Skeletal muscle satellite cell (primary cell): ENCODE measurements at regions not wholly inside any gene's neighbourhood (a gene's known extent, or its start where the extent isn't known, plus 50 kb on each side); places are given as distances from the start of the nearest gene placed in this dataset.
"Not testable (repeated sequence)": the region's sequence is repeated elsewhere in the genome, so short reads cannot be mapped to it uniquely, and the experiment has no call there.

Experiments
- H3K27me3 ChIP-seq: 2 replicates; pipeline ENCODE4 v1.7.0; 2013; ENCODE audit warnings: low read length; ENCODE audit not compliant: control insufficient read depth, insufficient read depth
- H3K36me3 ChIP-seq: 2 replicates; pipeline ENCODE4 v1.7.0; 2013; ENCODE audit warnings: mild to moderate bottlenecking, control low read depth, low read length; ENCODE audit not compliant: insufficient read depth
- H3K4me1 ChIP-seq: 2 replicates; pipeline ENCODE4 v1.7.0; 2013; ENCODE audit warnings: low read length; ENCODE audit not compliant: control insufficient read depth, insufficient read depth
- H3K4me2 ChIP-seq: 2 replicates; pipeline ENCODE4 v1.7.0; 2013; ENCODE audit warnings: mild to moderate bottlenecking, low read length
- H3K4me3 ChIP-seq: 2 replicates; pipeline ENCODE4 v1.7.0; 2013; ENCODE audit warnings: low read length
- H3K9ac ChIP-seq: 2 replicates; pipeline ENCODE4 v1.7.0; 2013; ENCODE audit warnings: mild to moderate bottlenecking, low read depth, low read length, moderate library complexity
- H3K9me3 ChIP-seq: replicated peaks from 2 replicates; pipeline ENCODE4 v1.7.0; 2013; ENCODE audit warnings: mild to moderate bottlenecking, control low read depth, low read length

DNA sequence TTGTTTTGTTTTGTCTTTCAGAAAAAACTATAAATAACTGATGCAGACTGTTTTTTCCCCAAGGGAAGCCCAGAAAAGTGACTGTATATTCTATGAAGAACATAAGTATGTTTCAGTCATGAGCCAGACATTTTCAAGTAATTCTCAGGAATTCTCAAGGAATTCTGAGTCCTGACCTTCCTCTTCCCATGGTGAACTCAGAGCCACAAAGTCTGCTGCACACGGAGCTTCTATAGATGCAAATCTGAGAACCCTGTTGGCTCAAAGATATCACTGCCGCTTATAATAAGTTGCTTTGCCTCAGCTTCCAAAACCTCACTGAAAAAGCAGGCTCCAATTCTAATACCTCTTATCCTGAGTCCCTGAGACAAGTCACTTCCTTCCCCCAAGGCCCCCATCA lies 418.5 kb upstream of the RUNX1 start:
- Histone ChIP-seq H3K4me1 (no peaks in the 10 kb centered on the region), H3K4me3 (no peak overlapping the region), H3K9me3 (no peaks in the 10 kb centered on the region), H3K9ac (no peak overlapping the region), H3K36me3 (no peaks in the 10 kb centered on the region), H3K4me2 (no peak overlapping the region), H3K27me3 (no peaks in the 10 kb centered on the region)

DNA sequence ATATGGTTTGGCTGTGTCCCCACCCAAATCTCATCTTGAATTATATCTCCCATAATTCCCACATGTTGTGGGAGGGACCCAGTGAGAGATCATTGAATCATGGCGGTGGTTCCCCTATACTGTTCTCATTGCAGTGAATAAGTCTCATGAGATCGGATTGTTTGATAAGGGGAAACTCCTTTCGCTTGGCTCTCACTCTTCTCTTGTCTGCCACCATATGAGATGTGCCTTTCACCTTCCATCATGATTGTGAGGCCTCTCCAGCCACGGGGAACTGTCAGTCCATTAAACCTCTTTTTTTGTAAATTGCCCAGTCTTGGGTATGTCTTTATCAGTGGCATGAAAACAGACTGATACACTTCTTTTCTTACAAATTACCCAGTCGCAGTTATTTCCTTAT lies 417.6 kb upstream of the RUNX1 start:
- H3K27me3 ChIP-seq, H3K4me2 ChIP-seq, H3K36me3 ChIP-seq, H3K4me1 ChIP-seq, H3K9ac ChIP-seq, H3K4me3 ChIP-seq, H3K9me3 ChIP-seq: not testable (repeated sequence)

DNA sequence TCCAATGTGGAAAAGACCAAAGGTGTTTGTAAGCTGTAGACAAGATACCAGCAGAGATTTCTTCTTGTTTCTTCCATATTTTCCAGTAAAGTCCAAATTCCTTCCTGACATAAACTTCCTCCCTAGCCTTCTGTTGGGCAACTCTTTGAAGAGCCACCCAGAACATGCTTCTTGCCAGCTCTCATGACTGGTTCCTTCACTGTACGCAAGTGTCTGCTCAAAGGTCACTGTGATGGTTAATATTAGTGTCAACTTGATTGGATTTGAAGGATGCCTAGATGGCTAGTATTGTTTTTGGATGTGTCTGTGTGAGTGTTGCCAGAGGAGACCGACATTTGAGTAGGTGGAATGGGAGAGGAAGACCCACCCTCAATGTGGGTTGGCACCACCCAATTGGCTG lies 416.6 kb upstream of the RUNX1 start:
- no peak overlapping the region for H3K9ac ChIP-seq
- no peaks in the 10 kb centered on the region for H3K27me3 ChIP-seq
- H3K4me2 ChIP-seq, result no peak overlapping the region
- H3K4me3 ChIP-seq, result no peak overlapping the region
- no peaks in the 10 kb centered on the region for H3K9me3 ChIP-seq
- no peaks in the 10 kb centered on the region for H3K36me3 ChIP-seq
- H3K4me1 ChIP-seq, result no peaks in the 10 kb centered on the region

- no peak overlapping the region for H3K4me2 ChIP-seq
- no peak overlapping the region for H3K4me3 ChIP-seq
- H3K9ac ChIP-seq, result no peak overlapping the region
- no peaks in the 10 kb centered on the region for H3K36me3 ChIP-seq
- no peaks in the 10 kb centered on the region for H3K4me1 ChIP-seq
- H3K9me3 ChIP-seq, result no peaks in the 10 kb centered on the region
- no peaks in the 10 kb centered on the region for H3K27me3 ChIP-seq
These were observed 412.6 kb upstream of the RUNX1 start for GRCh38 chr21:35461700-35462099.

- Histone ChIP-seq H3K4me3 (no peak overlapping the region), H3K9ac (no peak overlapping the region), H3K36me3 (no peaks in the 10 kb centered on the region), H3K4me1 (no peaks in the 10 kb centered on the region), H3K4me2 (no peak overlapping the region), H3K27me3 (no peaks in the 10 kb centered on the region), H3K9me3 (no peaks in the 10 kb centered on the region)
These were observed 411.3 kb upstream of the RUNX1 start for GRCh38 chr21:35460441-35460840.

- Histone ChIP-seq H3K27me3 (no peaks in the 10 kb centered on the region), H3K4me3 (no peak overlapping the region), H3K36me3 (no peaks in the 10 kb centered on the region), H3K9me3 (no peaks in the 10 kb centered on the region), H3K4me1 (no peaks in the 10 kb centered on the region), H3K4me2 (no peak overlapping the region), H3K9ac (no peak overlapping the region)
These were observed 409.3 kb upstream of the RUNX1 start for GRCh38 chr21:35458405-35458804.

- Histone ChIP-seq H3K27me3 (no peaks in the 10 kb centered on the region), H3K36me3 (no peaks in the 10 kb centered on the region), H3K9me3 (no peaks in the 10 kb centered on the region), H3K4me3 (no peak overlapping the region), H3K9ac (no peak overlapping the region), H3K4me2 (no peak overlapping the region), H3K4me1 (no peaks in the 10 kb centered on the region)
These were observed 408.1 kb upstream of the RUNX1 start for GRCh38 chr21:35457097-35457804.

- Histone ChIP-seq H3K4me3 (no peak overlapping the region), H3K4me2 (no peak overlapping the region), H3K4me1 (no peaks in the 10 kb centered on the region)
These were observed 402.2 kb upstream of the RUNX1 start for GRCh38 chr21:35451276-35451675.

GRCh38 chr21:35450830-35451229 lies 401.7 kb upstream of the RUNX1 start:
- Histone ChIP-seq H3K4me1 (no peaks in the 10 kb centered on the region), H3K4me3 (no peak overlapping the region), H3K9ac (no peak overlapping the region), H3K9me3 (no peaks in the 10 kb centered on the region), H3K27me3 (no peaks in the 10 kb centered on the region), H3K36me3 (no peaks in the 10 kb centered on the region), H3K4me2 (no peak overlapping the region)

More at GRCh38 chr21:35451276-35451675, 402.2 kb upstream of the RUNX1 start:
- Histone ChIP-seq H3K9ac (no peak overlapping the region), H3K36me3 (no peaks in the 10 kb centered on the region), H3K27me3 (no peaks in the 10 kb centered on the region), H3K9me3 (no peaks in the 10 kb centered on the region)

GRCh38 chr21:35449846-35450245 lies 400.7 kb upstream of the RUNX1 start:
- Histone ChIP-seq H3K9me3 (no peaks in the 10 kb centered on the region), H3K4me2 (no peak overlapping the region), H3K4me3 (no peak overlapping the region), H3K9ac (no peak overlapping the region), H3K36me3 (no peaks in the 10 kb centered on the region), H3K27me3 (no peaks in the 10 kb centered on the region), H3K4me1 (no peaks in the 10 kb centered on the region)

GRCh38 chr21:35448876-35449599 lies 399.9 kb upstream of the RUNX1 start:
- H3K9ac ChIP-seq, result no peak overlapping the region
- H3K27me3 ChIP-seq, result peaks cover under 1% of the 10 kb centered on the region
- H3K36me3 ChIP-seq, result no peaks in the 10 kb centered on the region
- no peak overlapping the region for H3K4me2 ChIP-seq
- no peak overlapping the region for H3K4me3 ChIP-seq
- H3K4me1 ChIP-seq, result no peaks in the 10 kb centered on the region
- no peaks in the 10 kb centered on the region for H3K9me3 ChIP-seq

- H3K9ac ChIP-seq, result no peak overlapping the region
- H3K9me3 ChIP-seq, result no peaks in the 10 kb centered on the region
- no peaks in the 10 kb centered on the region for H3K36me3 ChIP-seq
- H3K4me3 ChIP-seq, result no peak overlapping the region
- no peaks in the 10 kb centered on the region for H3K4me1 ChIP-seq
- no peak overlapping the region for H3K4me2 ChIP-seq
- H3K27me3 ChIP-seq, result peaks cover 10% of the 10 kb centered on the region
These were observed 395.3 kb upstream of the RUNX1 start for GRCh38 chr21:35444391-35444790.
